GM23248 (cell line): ENCODE measurements at regions not wholly inside any gene's neighbourhood (a gene's known extent, or its start where the extent isn't known, plus 50 kb on each side); places are given as distances from the start of the nearest gene placed in this dataset.

Experiments used
- EZH2 ChIP-seq: fragments of 200-600 bp; sonication (generic); IDR thresholded peaks from 2 replicates; pipeline ENCODE4 v1.6.1; 2018; ENCODE audit warnings: antibody characterized with exemption, mild to moderate bottlenecking; ENCODE audit not compliant: insufficient read depth, poor library complexity, severe bottlenecking
- EZH2phosphoT487 ChIP-seq: fragments of 200-600 bp; sonication (generic); IDR thresholded peaks from 2 replicates; pipeline ENCODE4 v1.6.1; 2018; ENCODE audit warnings: antibody characterized with exemption, moderate library complexity, mild to moderate bottlenecking, low read depth; ENCODE audit not compliant: insufficient read depth

DNA sequence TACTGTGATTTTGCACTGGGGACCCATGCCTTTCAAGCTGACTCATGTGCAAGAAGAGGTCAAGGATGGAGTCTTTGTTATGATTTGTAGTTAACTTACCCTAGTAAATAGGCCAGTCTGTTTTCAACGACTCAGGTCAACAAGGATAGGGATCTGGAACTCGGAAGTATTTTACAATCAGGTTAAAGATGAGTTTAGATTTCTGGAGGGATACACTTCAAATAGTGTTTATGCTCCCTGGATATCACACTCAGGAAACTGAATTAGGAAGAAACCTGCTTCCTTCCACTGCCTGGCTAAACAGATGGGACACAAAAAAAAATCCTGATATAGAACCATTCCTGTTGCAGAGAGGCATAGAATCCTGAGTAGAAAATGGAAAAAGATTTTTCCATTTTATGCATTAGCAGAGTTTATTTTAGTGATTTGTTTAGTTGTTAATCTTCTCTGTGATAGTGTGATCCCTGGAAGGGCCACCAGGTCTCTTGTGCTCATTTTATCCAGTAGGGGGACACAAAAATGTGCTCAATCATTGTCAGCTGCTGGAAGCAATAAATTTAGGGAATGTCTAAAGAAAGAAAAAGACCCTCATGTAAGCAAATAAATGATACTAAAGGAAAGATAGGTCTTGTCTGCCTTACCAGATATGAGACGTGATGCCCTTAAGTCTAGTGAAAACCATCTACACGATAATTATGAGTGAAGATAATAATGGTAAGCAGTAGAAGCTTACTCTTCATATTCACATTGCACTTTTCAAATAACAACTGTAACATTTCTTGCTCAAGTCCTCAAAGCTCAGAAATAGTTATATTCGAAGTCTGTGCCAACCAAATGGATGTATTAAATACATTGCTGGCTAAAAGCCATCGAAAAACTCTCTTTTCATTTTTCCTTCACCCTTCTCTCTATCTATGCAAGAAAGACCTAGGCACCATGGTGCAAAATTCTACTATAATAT, 452.1 kb upstream of the KCNMB2 start:
- TF ChIP-seq EZH2 (no peak), EZH2phosphoT487 (no peak)
